ENCODE measurements at regions not wholly inside any gene's neighbourhood (a gene's known extent, or its start where the extent isn't known, plus 50 kb on each side); places are given as distances from the start of the nearest gene placed in this dataset.

GRCh38 chr3:104631254-104631653, 735.5 kb upstream of the ALCAM start:
- intact Hi-C loops (cut with DNase I) = no loop called here

GRCh38 chr3:104632521-104632920, 734.2 kb upstream of the ALCAM start:
- DNase-seq = no peak
- no peaks in the 10 kb centered on the region for H3K27me3 ChIP-seq
- H3K4me1 ChIP-seq = no peaks in the 10 kb centered on the region
- WGBS, 2 donors = 91 to 93% methylated on average over 3 of the region's 3 CpGs
- TF ChIP-seq CTCF (IDR thresholded peaks at IDR 0.05) (no peak), POLR2A (IDR thresholded peaks at IDR 0.05) (no peak)
- no peaks in the 10 kb centered on the region for H3K36me3 ChIP-seq
- H3K9me3 ChIP-seq = no peaks in the 10 kb centered on the region
- H3K4me3 ChIP-seq (replicated peaks in 1 of 3) = no peak overlapping the region
- intact Hi-C loops (cut with DNase I) = no loop called here
- H3K27ac ChIP-seq = no peak overlapping the region

More at GRCh38 chr3:104631254-104631653, 735.5 kb upstream of the ALCAM start:
- no peak for TF ChIP-seq POLR2A (IDR thresholded peaks at IDR 0.05)
- no peak for TF ChIP-seq CTCF (IDR thresholded peaks at IDR 0.05)
- H3K36me3 ChIP-seq = no peaks in the 10 kb centered on the region
- 73 to 88% methylated on average over 2 of the region's 2 CpGs for WGBS, 2 donors
- no peaks in the 10 kb centered on the region for H3K9me3 ChIP-seq
- H3K4me3 ChIP-seq (replicated peaks in 1 of 3) = no peak overlapping the region
- H3K27me3 ChIP-seq = no peaks in the 10 kb centered on the region
- H3K27ac ChIP-seq = no peak overlapping the region
- DNase-seq = no peak
- no peaks in the 10 kb centered on the region for H3K4me1 ChIP-seq

- no peaks in the 10 kb centered on the region for H3K27me3 ChIP-seq
- WGBS, 2 donors = 86 to 91% methylated on average over 1 of the region's 1 CpG
- TF ChIP-seq CTCF (IDR thresholded peaks at IDR 0.05) = no peak
- TF ChIP-seq POLR2A (IDR thresholded peaks at IDR 0.05) = no peak
- no peaks in the 10 kb centered on the region for H3K36me3 ChIP-seq
- intact Hi-C loops (cut with DNase I) = no loop called here
- no peaks in the 10 kb centered on the region for H3K9me3 ChIP-seq
- DNase-seq = no peak
- no peak overlapping the region for H3K27ac ChIP-seq
- H3K4me3 ChIP-seq (replicated peaks in 1 of 3) = no peak overlapping the region
- H3K4me1 ChIP-seq = no peaks in the 10 kb centered on the region
These were observed 733.8 kb upstream of the ALCAM start for GRCh38 chr3:104632947-104633346.

- Histone ChIP-seq H3K4me3 (replicated peaks in 1 of 3) (no peak overlapping the region), H3K36me3 (no peaks in the 10 kb centered on the region), H3K9me3 (no peaks in the 10 kb centered on the region), H3K27ac (no peak overlapping the region), H3K27me3 (no peaks in the 10 kb centered on the region), H3K4me1 (no peaks in the 10 kb centered on the region)
- intact Hi-C loops (cut with DNase I) = no loop called here
- DNase-seq = no peak
- WGBS, 2 donors = 60 to 73% methylated on average over 4 of the region's 4 CpGs
- no peak for TF ChIP-seq CTCF (IDR thresholded peaks at IDR 0.05)
- no peak for TF ChIP-seq POLR2A (IDR thresholded peaks at IDR 0.05)
These were observed 730.7 kb upstream of the ALCAM start for GRCh38 chr3:104635872-104636580.

GRCh38 chr3:104642827-104643226, 723.9 kb upstream of the ALCAM start:
- Histone ChIP-seq H3K4me3 (replicated peaks in 1 of 3) (no peak overlapping the region), H3K27ac (no peak overlapping the region), H3K4me1 (no peaks in the 10 kb centered on the region), H3K27me3 (no peaks in the 10 kb centered on the region), H3K9me3 (no peaks in the 10 kb centered on the region), H3K36me3 (no peaks in the 10 kb centered on the region)
- intact Hi-C loops (cut with DNase I) = no loop called here
- no peak for TF ChIP-seq POLR2A (IDR thresholded peaks at IDR 0.05)
- no peak for TF ChIP-seq CTCF (IDR thresholded peaks at IDR 0.05)
- no peak for DNase-seq
